Ovary (tissue), 7 donors: ENCODE measurements at regions not wholly inside any gene's neighbourhood (a gene's known extent, or its start where the extent isn't known, plus 50 kb on each side); places are given as distances from the start of the nearest gene placed in this dataset.

Source experiments
- DNase-seq, 5 donors: peaks; one replicate each; pipeline ENCODE4 v3.0.0-alpha.2; 2019 to 2020
- H3K27ac ChIP-seq, 2 donors: fragments of 200-600 bp; one replicate each; pipeline versions ENCODE4 v1.5.1 to v1.8.0; 2019 to 2022
- H3K27me3 ChIP-seq: fragments of 200-600 bp; one replicate; pipeline ENCODE4 v1.8.0; 2022
- H3K36me3 ChIP-seq: fragments of 200-600 bp; sonication (generic); one replicate; pipeline ENCODE4 v1.5.1; 2019
- H3K4me1 ChIP-seq: one replicate; pipeline ENCODE4 v1.8.1; 2013; ENCODE audit warnings: mild to moderate bottlenecking, moderate library complexity; ENCODE audit not compliant: insufficient read depth
- H3K4me3 ChIP-seq: fragments of 200-600 bp; sonication (generic); one replicate; pipeline ENCODE4 v1.5.1; 2017
- H3K9me3 ChIP-seq, 2 donors: fragments of 200-600 bp in 1 of 2; sonication (generic) in 1 of 2; one replicate each; pipeline versions ENCODE4 v1.5.1 to v1.8.1; 2013 to 2019; ENCODE audit warnings: mild to moderate bottlenecking in 1 of 2, moderate library complexity in 1 of 2
- EP300 ChIP-seq: sonication (generic); formaldehyde crosslinking; IDR thresholded peaks from one replicate; pipeline ENCODE4 v1.6.1; 2017; ENCODE audit warnings: antibody characterized with exemption
- POLR2A ChIP-seq: fragments of 450-650 bp; IDR thresholded peaks from one replicate; pipeline ENCODE4 v1.6.1; 2017; ENCODE audit warnings: antibody characterized with exemption, mild to moderate bottlenecking, moderate library complexity
- WGBS, 3 donors: extraction: QIAGEN DNeasy Blood & Tissue Kit in 1 of 3; methylation state at CpG; one replicate each; pipeline versions ENCODE4 v1.1.5 to v1.1.7; 2013 to 2017; 5-methylcytosine and 5-hydroxymethylcytosine counted together
- intact Hi-C, 4 donors: fragments of 100-400 bp; cut with DNase I; formaldehyde crosslinking; loops; one replicate each; pipeline versions ENCODE4 v1.11.0 to v1.15.1; 2022 to 2023
- TF ChIP-seq, protein P1 (sequence below), 3 donors: fragments of 450-650 bp in 2 of 3; fragments of 200-600 bp in 1 of 3; IDR thresholded peaks; one replicate each; pipeline versions ENCODE4 v1.5.1 to v1.8.0; 2016 to 2022; ENCODE audit warnings: antibody characterized with exemption in 3 of 3, mild to moderate bottlenecking in 1 of 3
- donor health status: DM: no; HTN: no; CAD: no; lungs with moderate emphysema.
- donor health status: DM: no; HTN: no; CAD: no.
- donor health status: Bipolar disorder and iron deficiency.
- donor health status: DM: no; HTN: no; CAD: no.
- donor health status: DM: yes; HTN: yes; CAD: no.

DNA sequence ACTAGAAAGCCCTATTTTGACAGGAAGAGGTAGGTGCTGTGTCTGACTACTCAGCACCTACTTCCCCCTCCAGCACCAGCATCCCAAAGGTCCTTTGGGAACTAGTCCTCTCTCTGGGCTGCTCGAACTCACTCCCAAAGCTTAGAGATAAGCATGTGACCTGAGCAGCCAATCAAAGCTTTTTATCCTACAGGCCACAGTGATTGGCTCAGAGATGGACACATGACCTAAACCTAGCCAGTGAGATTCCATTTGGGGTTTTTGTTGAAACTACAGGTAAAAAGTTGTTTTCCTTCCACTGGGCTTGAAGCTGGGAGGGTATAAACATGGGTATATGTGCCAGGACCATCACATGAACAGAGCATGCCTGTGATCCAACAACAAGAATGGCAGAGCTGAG lies 186.5 kb upstream of the PPP2R3A start:
- Histone ChIP-seq H3K27me3 (no peaks in the 10 kb centered on the region), H3K4me1 (no peaks in the 10 kb centered on the region), H3K27ac (no peak overlapping the region), H3K4me3 (no peak overlapping the region), H3K36me3 (no peaks in the 10 kb centered on the region), H3K9me3 (no peaks in the 10 kb centered on the region)
- intact Hi-C loops: no loop called here
- WGBS, 3 donors: 71 to 100% (median 80%) methylated on average over 1 of the region's 1 CpG
- DNase-seq: no peak
- TF ChIP-seq, protein P1, sequence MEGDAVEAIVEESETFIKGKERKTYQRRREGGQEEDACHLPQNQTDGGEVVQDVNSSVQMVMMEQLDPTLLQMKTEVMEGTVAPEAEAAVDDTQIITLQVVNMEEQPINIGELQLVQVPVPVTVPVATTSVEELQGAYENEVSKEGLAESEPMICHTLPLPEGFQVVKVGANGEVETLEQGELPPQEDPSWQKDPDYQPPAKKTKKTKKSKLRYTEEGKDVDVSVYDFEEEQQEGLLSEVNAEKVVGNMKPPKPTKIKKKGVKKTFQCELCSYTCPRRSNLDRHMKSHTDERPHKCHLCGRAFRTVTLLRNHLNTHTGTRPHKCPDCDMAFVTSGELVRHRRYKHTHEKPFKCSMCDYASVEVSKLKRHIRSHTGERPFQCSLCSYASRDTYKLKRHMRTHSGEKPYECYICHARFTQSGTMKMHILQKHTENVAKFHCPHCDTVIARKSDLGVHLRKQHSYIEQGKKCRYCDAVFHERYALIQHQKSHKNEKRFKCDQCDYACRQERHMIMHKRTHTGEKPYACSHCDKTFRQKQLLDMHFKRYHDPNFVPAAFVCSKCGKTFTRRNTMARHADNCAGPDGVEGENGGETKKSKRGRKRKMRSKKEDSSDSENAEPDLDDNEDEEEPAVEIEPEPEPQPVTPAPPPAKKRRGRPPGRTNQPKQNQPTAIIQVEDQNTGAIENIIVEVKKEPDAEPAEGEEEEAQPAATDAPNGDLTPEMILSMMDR (IDR thresholded peaks at IDR 0.05): no peak
- TF ChIP-seq POLR2A: no peak
- TF ChIP-seq EP300: no peak

DNA sequence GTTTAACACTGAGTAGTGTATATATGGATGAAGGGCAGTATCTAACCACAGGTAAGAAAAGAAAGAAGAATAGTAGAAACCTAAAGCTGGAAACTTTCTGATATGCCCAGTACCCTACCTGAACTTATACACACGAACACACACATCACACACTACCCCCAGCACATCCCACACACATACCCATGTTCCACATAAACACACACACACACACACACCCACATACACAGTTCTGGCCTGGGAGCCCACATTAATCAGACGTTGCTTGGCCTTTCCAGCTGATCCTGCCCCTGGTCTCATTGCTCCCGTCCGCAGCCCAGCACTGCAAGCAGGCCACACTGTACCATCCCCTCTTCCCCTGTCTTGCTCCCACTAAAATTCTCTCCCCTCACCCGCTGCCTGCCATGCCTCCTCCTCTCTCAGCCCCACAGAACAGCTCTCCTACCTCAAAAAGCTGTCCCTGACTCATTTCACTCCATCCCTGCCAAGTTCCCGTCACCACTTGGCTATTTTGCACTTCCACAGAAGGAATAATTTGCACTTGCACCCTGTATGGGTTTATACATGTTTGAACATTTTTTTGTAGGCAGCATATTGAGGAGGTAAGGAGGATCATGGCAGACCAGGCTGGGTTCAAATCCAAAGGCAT lies 185.8 kb upstream of the PPP2R3A start:
- Histone ChIP-seq H3K36me3 (no peaks in the 10 kb centered on the region), H3K27me3 (no peaks in the 10 kb centered on the region), H3K27ac (no peak overlapping the region), H3K4me3 (no peak overlapping the region), H3K4me1 (no peaks in the 10 kb centered on the region), H3K9me3 (no peaks in the 10 kb centered on the region)
- TF ChIP-seq, protein P1 (IDR thresholded peaks at IDR 0.05): no peak
- TF ChIP-seq EP300 (no peak), POLR2A (no peak)
- DNase-seq: no peak
- WGBS, 3 donors: 39 to 53% (median 51%) methylated on average over 6 of the region's 6 CpGs
- intact Hi-C loops: no loop called here

DNA sequence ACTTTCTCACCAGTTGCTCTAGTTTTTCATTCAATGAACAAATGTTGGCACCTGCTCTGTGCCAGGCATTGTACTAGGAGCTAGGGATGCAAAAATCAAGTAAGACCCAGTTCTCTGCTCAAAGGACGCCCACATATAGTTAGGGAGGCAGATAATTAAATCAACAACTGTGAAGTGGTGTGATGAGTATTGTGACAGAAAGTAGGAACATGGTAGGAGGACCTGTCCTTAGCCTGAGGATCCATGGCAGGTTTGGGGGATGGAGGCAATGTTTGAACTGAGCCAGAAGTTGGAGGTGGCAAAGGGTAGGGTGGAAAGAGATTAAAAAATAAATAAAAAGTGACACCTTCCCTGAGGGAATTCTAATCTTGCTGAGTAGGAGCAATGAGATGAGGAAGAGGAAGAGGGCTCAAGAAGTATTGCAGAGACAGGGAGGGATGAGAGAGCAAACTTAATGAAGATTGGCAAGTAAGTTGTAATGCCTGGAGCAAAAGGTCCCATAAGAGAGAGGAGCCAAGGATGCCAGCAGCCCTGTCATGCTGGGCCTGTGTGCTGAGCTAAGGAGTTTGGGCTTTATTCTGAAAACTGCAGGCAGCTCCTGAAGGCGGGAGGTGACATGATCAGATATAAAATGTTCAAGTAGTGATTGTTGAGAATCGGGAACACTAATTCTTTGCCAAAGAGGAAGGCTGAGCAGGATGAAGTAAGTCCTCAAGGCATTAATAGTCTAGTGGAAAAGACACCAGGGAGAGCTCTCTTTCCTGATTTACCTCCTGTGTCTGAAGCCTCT lies 184.3 kb upstream of the PPP2R3A start:
- H3K27me3 ChIP-seq: no peaks in the 10 kb centered on the region
- no peaks in the 10 kb centered on the region for H3K4me1 ChIP-seq
- no peak overlapping the region for H3K27ac ChIP-seq
- H3K36me3 ChIP-seq: no peaks in the 10 kb centered on the region
- 66 to 76% (median 74%) methylated on average over 3 of the region's 3 CpGs for WGBS, 3 donors
- intact Hi-C loops: no loop called here
- no peak for DNase-seq
- no peak for TF ChIP-seq EP300
- TF ChIP-seq POLR2A: no peak
- TF ChIP-seq, protein P1 (IDR thresholded peaks at IDR 0.05): no peak
- no peak overlapping the region for H3K4me3 ChIP-seq
- H3K9me3 ChIP-seq: no peaks in the 10 kb centered on the region

DNA sequence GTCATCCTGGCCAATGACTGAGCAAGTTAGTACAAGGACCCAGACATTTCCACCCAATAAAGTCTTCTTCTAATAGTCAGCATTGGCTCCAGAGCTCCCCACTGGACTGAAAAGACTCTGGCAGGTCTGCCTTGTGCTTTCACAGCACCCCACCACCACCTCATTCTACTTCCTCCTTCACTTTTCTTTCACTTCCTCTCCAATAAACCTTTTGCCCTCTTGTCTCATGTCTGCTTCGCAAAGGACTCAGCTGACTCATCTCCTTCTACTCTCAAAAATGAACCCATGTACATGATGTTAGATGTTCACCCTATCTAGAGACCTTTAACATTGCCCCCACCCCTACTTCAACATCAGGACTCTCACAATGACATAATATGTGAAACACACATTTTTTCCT lies 181.0 kb upstream of the PPP2R3A start:
- H3K27me3 ChIP-seq: no peaks in the 10 kb centered on the region
- no peaks in the 10 kb centered on the region for H3K36me3 ChIP-seq
- TF ChIP-seq EP300 (no peak), POLR2A (no peak)
- TF ChIP-seq, protein P1 (IDR thresholded peaks at IDR 0.05): no peak
- H3K4me3 ChIP-seq: no peak overlapping the region
- no peaks in the 10 kb centered on the region for H3K4me1 ChIP-seq
- intact Hi-C loops: no loop called here
- no peak for DNase-seq
- WGBS, 3 donors: 79 to 87% (median 82%) methylated on average over 1 of the region's 1 CpG
- H3K9me3 ChIP-seq: no peaks in the 10 kb centered on the region
- no peak overlapping the region for H3K27ac ChIP-seq
